Adrenal gland (tissue), 5 donors: ENCODE measurements at regions not wholly inside any gene's neighbourhood (a gene's known extent, or its start where the extent isn't known, plus 50 kb on each side); places are given as distances from the start of the nearest gene placed in this dataset.

Experiments used
- CTCF ChIP-seq, 6 experiments: fragments of 450-650 bp in 4 of 6; fragments of 200-600 bp in 2 of 6; sonication (generic) in 1 of 6; IDR thresholded peaks; 1 replicate in 5 of 6; 2 replicates in 1 of 6; pipeline versions ENCODE4 v1.5.1 to v1.8.0; 2016 to 2021; ENCODE audit warnings: antibody characterized with exemption in 6 of 6, mild to moderate bottlenecking in 2 of 6, moderate library complexity in 1 of 6
- POLR2A ChIP-seq, 2 donors: fragments of 450-650 bp; IDR thresholded peaks; one replicate each; pipeline ENCODE4 v1.6.1; 2017; ENCODE audit warnings: antibody characterized with exemption in 2 of 2, mild to moderate bottlenecking in 2 of 2, moderate library complexity in 1 of 2
- donor health status: DM: no; HTN: no; CAD: no.

DNA sequence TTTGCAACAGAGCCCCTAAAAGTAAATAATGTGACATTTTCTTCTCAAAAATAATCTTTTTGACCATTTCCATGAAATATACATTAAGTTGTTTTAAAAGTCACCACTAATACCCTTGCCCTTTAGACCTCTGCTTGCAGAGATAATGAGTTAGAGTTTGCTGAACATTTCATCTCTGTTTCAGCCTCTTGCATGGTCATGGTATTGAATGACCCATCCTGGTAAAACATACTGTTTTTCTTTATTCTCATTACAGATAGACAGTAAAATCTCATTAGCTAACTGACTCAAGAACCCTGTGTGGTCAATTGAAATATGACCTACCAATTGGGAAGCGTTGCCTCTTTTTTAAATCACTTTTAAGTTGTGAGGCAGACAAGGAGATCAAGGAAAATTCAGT is 916.7 kb downstream of the PDHA2 start:
- TF ChIP-seq CTCF (IDR thresholded peaks at IDR 0.05) (no peak), POLR2A (IDR thresholded peaks at IDR 0.05) (no peak)
